ENCODE measurements at regions not wholly inside any gene's neighbourhood (a gene's known extent, or its start where the extent isn't known, plus 50 kb on each side); places are given as distances from the start of the nearest gene placed in this dataset.

DNA sequence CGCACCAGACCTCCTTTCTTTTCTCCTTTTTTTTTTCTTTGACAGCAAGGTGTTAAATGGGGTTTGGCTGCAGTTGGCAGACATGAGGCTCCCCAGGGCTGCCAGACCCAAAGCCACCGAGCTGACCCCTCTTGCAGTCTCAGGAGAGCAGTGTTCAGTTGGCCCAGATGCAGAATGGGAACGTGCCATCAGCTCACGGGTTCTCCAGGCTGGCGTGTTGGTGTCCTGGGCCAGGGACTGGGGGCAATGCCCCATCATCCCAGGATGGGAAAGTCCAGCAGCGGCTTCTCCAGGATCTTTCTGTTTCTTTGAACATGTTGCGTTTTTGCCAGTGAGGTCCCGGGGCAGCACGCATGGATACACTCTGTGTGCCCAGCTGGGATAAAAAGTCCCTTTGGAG is 114.6 kb upstream of the KCTD7 start:
- H3K9me3 Mint-ChIP-seq (ENCODE audit: insufficient read depth) = no peaks in the 10 kb centered on the region

DNA sequence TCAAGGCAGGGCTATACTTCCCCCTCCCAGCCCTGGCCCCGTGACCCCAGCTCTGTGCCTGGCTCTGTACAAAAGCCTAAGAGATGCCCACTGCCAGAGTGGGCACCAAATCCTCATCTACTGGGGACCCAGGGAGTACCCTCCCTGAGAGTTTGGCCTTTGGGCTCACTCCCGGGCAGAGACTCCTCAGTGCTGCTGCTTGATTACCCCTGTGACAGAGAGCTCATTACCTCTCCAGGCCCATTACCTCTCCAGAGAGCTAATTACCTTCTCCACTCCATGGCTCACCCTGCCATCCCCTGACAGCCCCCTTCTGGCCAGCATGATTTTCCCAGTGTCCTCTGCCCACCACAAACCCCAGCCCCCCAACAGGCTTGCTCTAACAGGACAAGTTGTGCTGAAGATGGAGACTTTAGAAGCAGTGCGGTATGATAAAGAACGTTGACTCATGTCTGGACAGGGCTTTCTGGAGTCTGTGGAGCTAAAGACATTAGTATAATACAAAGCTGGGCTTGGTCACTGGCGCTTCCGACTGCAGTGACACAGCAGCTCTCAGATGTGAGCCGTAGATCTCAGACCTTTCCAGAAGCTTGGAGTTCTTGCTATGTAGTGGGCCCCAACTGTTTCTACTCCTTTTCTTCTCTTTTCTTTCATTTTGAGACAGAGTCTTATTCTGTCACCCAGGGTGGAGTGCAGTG is 111.3 kb upstream of the KCTD7 start:
- 92% methylated on average over 6 of the region's 7 CpGs for WGBS (ENCODE audit: insufficient coverage)
- DNase-seq (no peak), ATAC-seq (ENCODE audit: low read depth) (no peak)
- intact Hi-C loops (cut with micrococcal nuclease) = no loop called here
- Histone ChIP-seq H3K36me3 (replicated peaks in 1 of 2; ENCODE audit: control extremely low read depth in 1 of 2, control insufficient read depth in 1 of 2, extremely low read depth in 1 of 2, insufficient read depth in 2 of 2, low read length in 1 of 2) (no peaks in the 10 kb centered on the region), H3K27ac (ENCODE audit: low read length in 2 of 2) (no peak overlapping the region), H3K9me3 (ENCODE audit: control extremely low read depth in 1 of 3, control insufficient read depth in 2 of 3, insufficient read depth in 1 of 3, low read length in 2 of 3) (peaks cover 0 to 4% (median 0%) of the 10 kb centered on the region in 3 donors), H3K4me3 (ENCODE audit: control extremely low read depth in 1 of 5, extremely low read depth in 1 of 5, insufficient read depth in 1 of 5, low read depth in 2 of 5, low read length in 4 of 5) (no peak overlapping the region), H4K20me1 (ENCODE audit: control insufficient read depth, insufficient read depth, low read length, poor library complexity, severe bottlenecking) (no peaks in the 10 kb centered on the region), H3K9ac (ENCODE audit: low read length) (no peak overlapping the region), H3K4me1 (ENCODE audit: control insufficient read depth in 2 of 2, insufficient read depth in 2 of 2, low read length in 2 of 2) (no peaks in the 10 kb centered on the region), H3K79me2 (ENCODE audit: control insufficient read depth, insufficient read depth, low read length) (no peaks in the 10 kb centered on the region), H3K4me2 (replicated peaks; ENCODE audit: low read depth, low read length, poor library complexity, severe bottlenecking) (no peak overlapping the region), H3K27me3 (replicated peaks in 1 of 4; ENCODE audit: control extremely low read depth in 1 of 4, control insufficient read depth in 3 of 4, insufficient read depth in 4 of 4, low read length in 3 of 4) (no peaks in the 10 kb centered on the region), H2AFZ (ENCODE audit: insufficient read depth, low read depth, low read length, poor library complexity, severe bottlenecking) (no peak overlapping the region)
- POLR2A ChIA-PET = no interaction called here
- Mint-ChIP-seq H3K27me3 (no peaks in the 10 kb centered on the region), H3K27ac (no peak overlapping the region), H3K4me3 (no peak overlapping the region), H3K9me3 (ENCODE audit: insufficient read depth) (no peaks in the 10 kb centered on the region), H3K4me1 (no peaks in the 10 kb centered on the region)
- TF ChIP-seq, protein P1, sequence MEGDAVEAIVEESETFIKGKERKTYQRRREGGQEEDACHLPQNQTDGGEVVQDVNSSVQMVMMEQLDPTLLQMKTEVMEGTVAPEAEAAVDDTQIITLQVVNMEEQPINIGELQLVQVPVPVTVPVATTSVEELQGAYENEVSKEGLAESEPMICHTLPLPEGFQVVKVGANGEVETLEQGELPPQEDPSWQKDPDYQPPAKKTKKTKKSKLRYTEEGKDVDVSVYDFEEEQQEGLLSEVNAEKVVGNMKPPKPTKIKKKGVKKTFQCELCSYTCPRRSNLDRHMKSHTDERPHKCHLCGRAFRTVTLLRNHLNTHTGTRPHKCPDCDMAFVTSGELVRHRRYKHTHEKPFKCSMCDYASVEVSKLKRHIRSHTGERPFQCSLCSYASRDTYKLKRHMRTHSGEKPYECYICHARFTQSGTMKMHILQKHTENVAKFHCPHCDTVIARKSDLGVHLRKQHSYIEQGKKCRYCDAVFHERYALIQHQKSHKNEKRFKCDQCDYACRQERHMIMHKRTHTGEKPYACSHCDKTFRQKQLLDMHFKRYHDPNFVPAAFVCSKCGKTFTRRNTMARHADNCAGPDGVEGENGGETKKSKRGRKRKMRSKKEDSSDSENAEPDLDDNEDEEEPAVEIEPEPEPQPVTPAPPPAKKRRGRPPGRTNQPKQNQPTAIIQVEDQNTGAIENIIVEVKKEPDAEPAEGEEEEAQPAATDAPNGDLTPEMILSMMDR (IDR thresholded peaks at IDR 0.05) = no peak
- TF ChIP-seq EZH2 (IDR thresholded peaks at IDR 0.05; ENCODE audit: borderline replicate concordance, insufficient read depth, low read depth, low read length, poor library complexity, severe bottlenecking) = no peak
- CTCF ChIA-PET = no interaction called here

More for the DNA sequence above, 114.6 kb upstream of the KCTD7 start:
- H3K9me3 ChIP-seq (ENCODE audit: control extremely low read depth in 1 of 3, control insufficient read depth in 2 of 3, insufficient read depth in 1 of 3, low read length in 2 of 3) = peaks cover 0 to 4% (median 0%) of the 10 kb centered on the region in 3 donors
- Mint-ChIP-seq H3K27me3 (no peaks in the 10 kb centered on the region), H3K4me3 (no peak overlapping the region), H3K4me1 (no peaks in the 10 kb centered on the region), H3K27ac (no peak overlapping the region)
- intact Hi-C loops (cut with micrococcal nuclease) = no loop called here
- no peaks in the 10 kb centered on the region for H3K79me2 ChIP-seq (ENCODE audit: control insufficient read depth, insufficient read depth, low read length)
- no peak overlapping the region for H3K9ac ChIP-seq (ENCODE audit: low read length)
- no peak overlapping the region for H3K27ac ChIP-seq (ENCODE audit: low read length in 2 of 2)
- TF ChIP-seq EZH2 (IDR thresholded peaks at IDR 0.05; ENCODE audit: borderline replicate concordance, insufficient read depth, low read depth, low read length, poor library complexity, severe bottlenecking) = no peak
- TF ChIP-seq, protein P1 (IDR thresholded peaks at IDR 0.05) = no peak
- no peak for ATAC-seq (ENCODE audit: low read depth)
- CTCF ChIA-PET = no interaction called here
- POLR2A ChIA-PET = no interaction called here
- H3K4me3 ChIP-seq (ENCODE audit: control extremely low read depth in 1 of 5, extremely low read depth in 1 of 5, insufficient read depth in 1 of 5, low read depth in 2 of 5, low read length in 4 of 5) = no peak overlapping the region
- no peaks in the 10 kb centered on the region for H4K20me1 ChIP-seq (ENCODE audit: control insufficient read depth, insufficient read depth, low read length, poor library complexity, severe bottlenecking)
- no peak overlapping the region for H3K4me2 ChIP-seq (replicated peaks; ENCODE audit: low read depth, low read length, poor library complexity, severe bottlenecking)
- H3K36me3 ChIP-seq (replicated peaks in 1 of 2; ENCODE audit: control extremely low read depth in 1 of 2, control insufficient read depth in 1 of 2, extremely low read depth in 1 of 2, insufficient read depth in 2 of 2, low read length in 1 of 2) = no peaks in the 10 kb centered on the region
- H3K27me3 ChIP-seq (replicated peaks in 1 of 4; ENCODE audit: control extremely low read depth in 1 of 4, control insufficient read depth in 3 of 4, insufficient read depth in 4 of 4, low read length in 3 of 4) = no peaks in the 10 kb centered on the region
- no peaks in the 10 kb centered on the region for H3K4me1 ChIP-seq (ENCODE audit: control insufficient read depth in 2 of 2, insufficient read depth in 2 of 2, low read length in 2 of 2)
- DNase-seq = no peak
- no peak overlapping the region for H2AFZ ChIP-seq (ENCODE audit: insufficient read depth, low read depth, low read length, poor library complexity, severe bottlenecking)
- WGBS (ENCODE audit: insufficient coverage) = 89% methylated on average over 8 of the region's 9 CpGs

All from B cell (primary cell).